Astrocyte of the hippocampus (primary cell): ENCODE measurements at regions not wholly inside any gene's neighbourhood (a gene's known extent, or its start where the extent isn't known, plus 50 kb on each side); places are given as distances from the start of the nearest gene placed in this dataset.
A peak's percentile ranks its signal among the peaks of the same experiment; 100 is the strongest.

ENCODE experiments used
- DNase-seq: peaks from one replicate; pipeline ENCODE4 v3.0.0; 2011; ENCODE audit warnings: low read depth, low spot score

- no peak for DNase-seq
These were observed 119.2 kb downstream of the EFNB1 start for GRCh38 chrX:68947882-68948605.

GRCh38 chrX:68945603-68946228, 116.9 kb downstream of the EFNB1 start:
- DNase-seq, result no peak

- DNase-seq, result no peak
These were observed 116.3 kb downstream of the EFNB1 start for GRCh38 chrX:68945081-68945602.

DNA sequence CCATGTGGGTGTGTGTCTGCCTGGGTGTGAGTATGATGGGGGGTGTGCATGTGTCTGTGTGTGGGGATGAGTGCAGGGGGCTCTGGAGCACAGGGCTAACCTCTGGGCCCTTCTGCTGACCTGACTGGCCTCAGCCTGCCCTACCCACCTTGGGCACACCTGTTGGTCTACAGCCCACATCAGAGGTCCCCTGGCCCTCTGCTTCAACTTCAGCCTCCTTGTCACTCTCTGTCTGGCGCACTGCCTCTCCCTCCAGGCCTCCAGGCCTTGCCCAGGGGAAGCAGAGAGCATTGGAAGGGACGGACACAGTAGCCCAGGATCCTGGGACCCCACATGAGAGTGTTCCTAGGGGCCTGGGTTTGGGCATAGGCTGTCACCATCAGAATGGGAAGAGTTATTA, 115.4 kb downstream of the EFNB1 start:
- DNase-seq, result no peak

DNA sequence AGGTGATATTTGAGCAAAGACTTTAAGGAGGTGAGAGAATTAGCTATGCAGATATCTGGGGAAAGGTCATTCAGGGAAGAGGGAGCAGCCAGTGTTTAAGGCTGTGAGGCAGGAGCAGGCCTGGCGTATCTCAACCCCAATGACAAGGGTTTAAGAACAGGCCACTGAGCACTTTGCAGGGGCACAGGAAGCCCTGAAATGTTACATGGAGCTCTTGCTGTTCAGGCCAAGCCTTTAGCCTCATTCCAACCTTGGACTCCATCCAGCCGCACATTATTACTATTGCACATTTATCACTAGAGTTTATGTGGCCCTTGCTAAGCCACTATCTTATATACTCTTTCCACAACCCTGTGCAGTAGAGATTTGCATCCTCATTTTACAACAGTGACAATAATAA, 114.0 kb downstream of the EFNB1 start:
- no peak for DNase-seq

- no peak for DNase-seq
These were observed 113.3 kb downstream of the EFNB1 start for GRCh38 chrX:68942104-68942503.

GRCh38 chrX:68941385-68941952, 112.6 kb downstream of the EFNB1 start:
- no peak for DNase-seq

- DNase-seq, result no peak
These were observed 111.8 kb downstream of the EFNB1 start for GRCh38 chrX:68940601-68941000.

GRCh38 chrX:68939868-68940267, 111.0 kb downstream of the EFNB1 start:
- DNase-seq, result no peak

DNA sequence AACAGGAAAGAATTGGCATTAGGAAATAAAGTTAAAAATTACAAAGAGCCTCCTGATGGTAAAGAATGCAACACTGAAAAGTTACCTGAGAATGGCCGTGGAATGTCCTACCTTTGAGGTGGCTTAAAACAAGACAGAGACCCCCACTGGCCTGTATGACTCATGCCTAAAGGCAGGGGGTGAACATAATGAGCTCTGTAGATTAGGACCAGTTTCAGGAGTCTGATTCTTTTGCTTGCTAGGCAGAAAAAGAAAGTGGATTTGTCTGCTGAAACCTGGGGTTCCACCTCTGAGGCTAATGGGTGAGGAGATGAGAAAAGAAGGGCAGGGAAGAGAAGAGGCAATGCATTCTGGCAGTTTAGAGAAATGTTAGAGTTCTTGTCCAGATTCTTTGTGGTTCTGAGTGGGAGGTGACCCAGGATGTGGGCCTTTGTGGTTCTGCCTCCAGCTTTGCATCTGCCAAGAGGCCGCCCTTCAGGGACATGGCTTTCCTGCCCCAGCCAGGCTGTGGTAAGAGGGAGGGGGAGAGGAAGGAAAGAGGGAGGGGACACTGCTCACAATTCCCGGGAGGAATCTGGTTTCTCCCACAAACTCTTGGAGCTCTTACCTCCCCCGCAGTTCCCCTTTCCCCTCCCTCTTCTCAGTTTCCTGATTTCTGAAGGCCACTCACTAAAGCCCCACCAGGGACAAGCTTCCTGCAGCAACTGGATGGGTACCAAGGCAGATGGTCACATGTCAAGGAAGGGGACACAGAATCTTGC, 109.6 kb downstream of the EFNB1 start:
- DNase-seq, result peak; percentile 61

DNA sequence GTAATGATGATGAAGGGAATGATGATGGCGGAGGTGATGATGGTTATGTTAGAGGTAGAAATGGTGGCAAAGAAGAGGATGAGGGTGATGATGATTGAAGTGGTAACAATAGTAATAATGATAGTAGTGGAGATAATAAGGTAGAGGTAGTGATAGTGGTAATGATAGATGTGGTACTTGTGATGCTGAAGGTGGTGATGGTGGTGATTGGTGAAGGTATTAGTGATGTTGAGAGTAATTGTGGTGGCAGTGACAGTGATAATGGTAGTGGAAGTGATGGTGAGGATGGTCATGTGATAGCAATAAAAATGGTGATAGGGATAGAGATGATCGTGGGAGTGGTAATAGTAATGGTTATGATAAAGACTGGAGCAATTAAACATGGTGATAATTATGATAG, 108.8 kb downstream of the EFNB1 start:
- no peak for DNase-seq

DNA sequence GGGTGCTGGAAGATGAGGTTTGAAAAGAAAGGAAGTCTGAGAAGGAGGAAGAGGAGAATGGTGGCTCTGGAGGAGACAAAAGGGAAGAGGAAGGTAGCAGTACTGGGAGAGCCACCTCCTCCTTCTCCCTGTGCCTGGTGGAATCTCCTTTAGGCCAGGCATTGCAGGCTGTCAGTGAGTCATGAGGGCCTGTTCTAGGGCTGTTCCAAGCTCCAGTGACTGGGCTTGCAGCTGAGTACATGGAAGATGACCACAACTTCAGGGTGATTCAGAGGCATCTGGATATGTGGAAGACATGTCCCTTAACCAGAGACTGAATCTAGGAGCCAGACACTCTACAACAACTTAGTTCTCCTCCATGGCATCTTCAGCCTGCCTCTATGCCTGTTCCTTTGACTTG, 107.8 kb downstream of the EFNB1 start:
- peak; percentile 67 for DNase-seq

DNA sequence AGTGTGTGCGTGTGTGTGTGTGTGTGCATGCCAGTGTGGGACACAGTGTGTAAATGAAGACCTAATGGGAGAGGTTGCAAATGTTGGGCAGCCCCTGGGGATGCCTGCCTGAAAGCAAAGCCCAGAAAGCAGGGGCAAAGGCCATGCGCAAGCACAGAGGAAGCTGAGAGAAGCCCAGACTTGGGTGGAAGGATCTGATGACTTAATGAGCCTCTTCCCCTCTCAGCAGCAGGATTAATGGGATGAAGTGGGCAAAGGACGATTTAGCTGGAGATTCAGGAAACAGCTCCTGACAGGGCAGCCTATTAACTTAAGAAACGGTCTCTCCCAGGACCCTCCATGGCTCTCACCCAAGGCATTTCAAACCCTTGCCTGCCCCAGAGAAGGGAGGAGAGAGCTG, 107.3 kb downstream of the EFNB1 start:
- DNase-seq, result no peak

GRCh38 chrX:68935362-68935761, 106.5 kb downstream of the EFNB1 start:
- no peak for DNase-seq

- DNase-seq, result no peak
These were observed 106.1 kb downstream of the EFNB1 start for GRCh38 chrX:68934922-68935321.

DNA sequence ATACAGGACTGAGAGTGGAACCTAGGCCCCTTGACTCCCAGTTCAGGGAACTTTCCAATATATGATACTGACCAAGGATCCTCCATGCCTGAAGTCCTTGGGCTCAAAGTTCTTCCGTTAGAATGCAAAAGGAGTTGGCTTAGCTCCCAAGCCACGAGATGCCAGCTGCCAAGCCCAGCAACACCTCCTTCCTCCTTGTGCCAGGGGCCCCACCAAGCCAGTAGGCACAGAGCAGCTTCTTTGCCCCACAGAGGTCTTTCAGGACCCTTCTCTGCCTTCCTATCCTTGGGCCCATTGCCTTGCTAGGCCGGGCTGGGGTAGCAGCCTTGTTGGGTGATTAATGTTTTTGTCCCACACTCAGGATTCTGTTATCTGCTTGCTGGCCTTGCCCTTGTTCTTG, 105.6 kb downstream of the EFNB1 start:
- no peak for DNase-seq

GRCh38 chrX:68932611-68933010, 103.8 kb downstream of the EFNB1 start:
- peak; percentile 45 for DNase-seq

DNA sequence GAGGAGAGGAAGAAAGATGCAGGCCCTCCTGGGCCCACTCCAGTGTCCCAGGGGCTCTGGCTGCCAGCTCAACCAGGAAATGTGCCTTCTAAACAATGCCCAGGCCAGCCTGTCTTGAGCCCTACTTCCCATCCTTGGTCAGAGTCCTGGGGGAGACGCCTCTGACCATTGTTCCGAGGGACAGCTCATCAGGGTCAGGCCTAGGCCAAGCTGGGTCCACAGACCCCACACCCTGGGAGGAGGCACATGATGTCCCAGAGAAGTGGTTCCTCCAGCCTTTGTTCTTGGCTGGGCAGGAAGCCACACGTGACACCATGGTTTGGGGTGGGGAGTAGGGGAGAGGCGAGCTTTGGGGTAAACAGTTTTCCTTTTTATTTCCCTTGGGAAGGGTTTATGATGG, 102.5 kb downstream of the EFNB1 start:
- DNase-seq, result no peak

DNA sequence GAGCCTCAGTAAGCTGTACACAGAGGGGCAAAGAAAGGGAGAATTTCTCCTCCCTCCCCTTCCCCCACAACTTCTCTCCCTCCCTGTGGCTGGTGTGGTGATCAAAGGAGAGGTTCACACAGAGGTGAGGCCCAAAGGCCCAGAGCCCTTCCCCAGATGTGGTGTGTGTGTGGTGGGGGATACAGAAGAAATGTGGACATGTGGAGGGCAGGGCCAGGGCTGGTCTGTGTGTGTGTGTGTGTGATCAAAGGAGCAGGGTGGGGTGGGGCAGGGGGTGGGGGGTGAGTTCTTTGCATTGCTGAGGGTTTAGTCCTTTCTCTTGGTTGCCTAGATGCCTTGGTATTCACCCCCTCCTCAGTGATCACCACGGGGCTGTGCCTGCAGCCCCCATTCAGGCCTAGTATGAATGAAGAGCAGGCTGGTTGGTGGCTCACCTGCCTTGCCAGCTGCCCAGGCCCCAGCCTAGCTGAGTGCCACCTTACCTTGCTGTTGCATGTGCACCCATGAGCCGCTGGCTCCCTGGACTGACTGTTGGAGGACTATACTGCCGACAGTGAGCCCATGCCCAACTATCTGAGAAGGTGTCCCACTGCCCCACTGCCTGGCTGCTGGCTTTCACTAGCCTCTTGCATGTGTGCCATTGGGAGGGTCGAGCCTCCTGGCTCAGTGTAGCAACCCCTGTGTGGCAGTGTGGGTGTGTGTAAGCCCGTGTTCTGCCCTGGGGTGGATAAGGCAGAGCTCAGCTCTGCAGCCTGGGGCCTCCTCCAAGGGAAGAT, 101.9 kb downstream of the EFNB1 start:
- peak; percentile 58 for DNase-seq

DNA sequence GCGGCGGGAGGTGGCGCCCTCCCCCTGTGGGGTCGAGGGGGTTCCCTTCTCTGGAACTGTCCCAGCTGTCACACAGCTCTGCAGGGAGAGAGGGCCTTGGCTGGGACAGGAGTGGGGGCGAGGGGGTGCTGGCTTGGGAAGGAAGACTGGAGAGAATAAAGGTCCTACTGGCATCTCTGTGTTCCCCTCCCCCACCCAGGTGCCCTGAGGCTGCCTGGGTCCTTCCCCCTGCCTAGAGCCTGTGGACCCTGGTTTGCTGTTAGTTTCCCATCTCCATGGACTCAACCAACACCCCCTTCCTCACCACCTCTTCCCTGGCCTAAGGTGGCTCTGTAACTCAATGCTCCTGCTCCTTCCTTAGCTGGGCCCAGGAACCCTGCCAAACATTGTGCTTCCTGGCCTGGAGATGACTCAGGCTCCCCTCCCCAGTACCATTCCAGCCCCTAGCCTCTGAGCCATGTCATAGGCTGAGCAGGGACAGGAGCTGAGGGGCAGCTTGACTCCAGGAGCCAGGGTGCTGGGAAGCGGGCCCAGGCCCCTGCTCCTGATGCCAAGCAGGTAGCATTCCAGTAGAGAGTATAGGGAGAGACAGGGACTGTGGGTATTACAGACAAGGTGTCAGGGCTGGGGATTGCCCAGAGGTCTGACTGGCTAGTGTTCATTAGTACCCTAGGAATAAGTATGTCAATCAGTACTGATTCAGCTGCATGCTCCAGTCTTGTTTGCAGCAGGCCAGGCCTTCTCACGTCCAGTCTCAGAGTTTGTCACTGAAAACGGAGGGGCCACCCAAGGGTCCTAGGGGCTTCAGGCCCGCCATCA, 100.7 kb downstream of the EFNB1 start:
- DNase-seq, result peak; percentile 89

DNA sequence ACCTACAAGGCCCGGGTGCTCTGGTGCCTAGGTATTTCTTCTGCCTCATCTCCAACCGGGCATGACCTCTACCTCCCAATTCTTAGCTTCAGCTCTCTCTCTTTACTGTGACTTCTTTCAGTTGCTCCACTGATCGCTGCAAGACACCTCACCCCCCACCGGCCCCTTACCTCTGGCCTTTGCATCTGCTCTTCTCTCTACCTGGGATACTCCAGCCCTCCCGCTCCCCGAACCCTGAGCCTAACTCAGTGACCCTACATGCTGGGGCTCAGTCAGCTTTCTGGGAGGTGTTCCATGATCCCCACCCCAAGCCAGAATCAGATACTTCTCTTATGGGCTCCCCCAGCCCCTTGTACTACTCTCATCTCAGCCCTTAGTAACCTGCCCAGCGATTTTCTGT, 99.6 kb downstream of the EFNB1 start:
- no peak for DNase-seq
